Choroid plexus epithelial cell (primary cell): ENCODE measurements at regions not wholly inside any gene's neighbourhood (a gene's known extent, or its start where the extent isn't known, plus 50 kb on each side); places are given as distances from the start of the nearest gene placed in this dataset.

Experiments
- DNase-seq: peaks from one replicate; pipeline ENCODE4 v3.0.0-alpha.2; 2010; ENCODE audit warnings: low read depth
- H3K4me3 ChIP-seq: 2 replicates; pipeline ENCODE4 v1.5.1; 2011; ENCODE audit warnings: low read depth, mild to moderate bottlenecking, control low read depth, low read length, moderate library complexity
- TF ChIP-seq, protein P1 (sequence below): conservative IDR thresholded peaks from 2 replicates; pipeline ENCODE4 v1.5.1; 2011; ENCODE audit warnings: low read depth, mild to moderate bottlenecking, control low read depth, inconsistent platforms, low read length, moderate library complexity

DNA sequence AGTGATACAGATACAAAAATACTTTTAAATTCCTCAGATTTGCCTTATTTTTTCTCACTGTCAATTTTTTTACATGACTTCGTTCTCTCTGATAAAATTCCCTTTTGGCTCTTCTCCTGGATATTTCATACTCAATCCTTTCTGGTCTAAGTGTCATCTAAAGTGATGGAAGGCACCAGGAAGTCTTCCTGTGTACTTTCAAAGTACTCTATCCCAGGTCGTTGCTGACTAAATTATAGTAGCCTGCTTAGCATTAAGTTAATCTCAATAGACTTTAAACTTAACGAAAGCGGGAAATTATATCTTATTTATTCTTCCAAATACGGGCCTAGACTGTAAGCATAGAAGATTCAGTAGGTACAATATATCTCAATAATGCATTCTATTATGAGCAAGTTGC lies 67.8 kb downstream of the CASP12 start:
- no peak for DNase-seq
- TF ChIP-seq, protein P1, sequence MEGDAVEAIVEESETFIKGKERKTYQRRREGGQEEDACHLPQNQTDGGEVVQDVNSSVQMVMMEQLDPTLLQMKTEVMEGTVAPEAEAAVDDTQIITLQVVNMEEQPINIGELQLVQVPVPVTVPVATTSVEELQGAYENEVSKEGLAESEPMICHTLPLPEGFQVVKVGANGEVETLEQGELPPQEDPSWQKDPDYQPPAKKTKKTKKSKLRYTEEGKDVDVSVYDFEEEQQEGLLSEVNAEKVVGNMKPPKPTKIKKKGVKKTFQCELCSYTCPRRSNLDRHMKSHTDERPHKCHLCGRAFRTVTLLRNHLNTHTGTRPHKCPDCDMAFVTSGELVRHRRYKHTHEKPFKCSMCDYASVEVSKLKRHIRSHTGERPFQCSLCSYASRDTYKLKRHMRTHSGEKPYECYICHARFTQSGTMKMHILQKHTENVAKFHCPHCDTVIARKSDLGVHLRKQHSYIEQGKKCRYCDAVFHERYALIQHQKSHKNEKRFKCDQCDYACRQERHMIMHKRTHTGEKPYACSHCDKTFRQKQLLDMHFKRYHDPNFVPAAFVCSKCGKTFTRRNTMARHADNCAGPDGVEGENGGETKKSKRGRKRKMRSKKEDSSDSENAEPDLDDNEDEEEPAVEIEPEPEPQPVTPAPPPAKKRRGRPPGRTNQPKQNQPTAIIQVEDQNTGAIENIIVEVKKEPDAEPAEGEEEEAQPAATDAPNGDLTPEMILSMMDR: no peak
- no peak overlapping the region for H3K4me3 ChIP-seq

DNA sequence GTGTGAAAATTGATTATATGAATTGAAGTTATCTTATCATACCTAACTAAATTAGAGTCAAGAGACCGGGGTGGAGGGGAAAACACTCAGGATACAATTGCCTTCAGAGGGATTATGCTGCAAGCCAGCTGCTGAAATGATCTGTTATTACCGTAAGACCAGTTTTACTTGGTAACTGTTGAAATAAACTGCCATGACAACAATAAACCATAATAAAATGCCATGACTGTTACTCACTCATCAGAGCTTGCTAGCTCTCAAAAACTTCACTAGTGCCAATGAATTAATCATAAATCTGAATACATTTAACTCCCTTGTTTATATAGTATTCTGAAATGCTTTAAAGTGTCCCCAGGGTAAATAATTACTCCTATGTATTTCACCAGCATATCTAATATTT lies 68.2 kb downstream of the CASP12 start:
- TF ChIP-seq, protein P1: no peak
- DNase-seq: peak; percentile 68
- no peak overlapping the region for H3K4me3 ChIP-seq

DNA sequence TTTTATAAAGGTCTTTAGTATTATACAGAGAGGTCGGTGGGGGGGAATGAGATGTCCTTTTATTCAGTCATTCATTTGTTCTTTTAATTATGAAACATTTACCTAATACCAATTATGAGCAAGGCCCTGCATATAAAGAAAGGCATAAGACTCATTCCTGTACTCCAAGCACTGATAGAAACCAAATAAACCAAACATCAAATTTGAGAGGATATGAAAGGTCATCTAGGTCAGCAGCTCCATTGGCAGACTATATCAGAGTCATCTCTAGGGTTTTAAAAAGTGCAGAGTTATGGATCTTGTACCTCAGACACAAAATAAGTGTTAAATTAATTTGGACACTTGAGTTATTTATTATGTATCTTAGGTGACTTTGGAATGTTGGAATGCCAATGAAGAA lies 71.5 kb downstream of the CASP12 start:
- TF ChIP-seq, protein P1: no peak
- DNase-seq: no peak
- no peak overlapping the region for H3K4me3 ChIP-seq

DNA sequence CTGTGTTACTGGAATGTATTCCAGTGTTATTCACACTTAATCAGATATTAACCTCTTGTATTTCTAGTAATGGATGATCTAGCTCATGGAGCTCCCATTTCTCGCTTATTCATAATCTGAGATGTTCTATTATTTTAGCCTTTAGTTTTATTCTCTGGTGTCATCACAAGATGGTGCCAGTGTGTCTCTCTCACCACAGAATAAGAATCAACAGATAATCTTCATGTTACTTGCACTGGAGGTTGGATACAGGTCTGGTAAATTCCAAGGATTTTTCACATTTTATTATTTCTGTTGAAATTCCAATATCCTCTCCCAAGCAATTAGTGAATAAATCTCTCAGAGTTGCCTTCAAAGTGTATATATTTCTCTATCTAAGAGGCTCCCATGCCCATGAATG lies 74.6 kb downstream of the CASP12 start:
- H3K4me3 ChIP-seq: no peak overlapping the region
- peak; percentile 18 for DNase-seq
- TF ChIP-seq, protein P1: no peak

DNA sequence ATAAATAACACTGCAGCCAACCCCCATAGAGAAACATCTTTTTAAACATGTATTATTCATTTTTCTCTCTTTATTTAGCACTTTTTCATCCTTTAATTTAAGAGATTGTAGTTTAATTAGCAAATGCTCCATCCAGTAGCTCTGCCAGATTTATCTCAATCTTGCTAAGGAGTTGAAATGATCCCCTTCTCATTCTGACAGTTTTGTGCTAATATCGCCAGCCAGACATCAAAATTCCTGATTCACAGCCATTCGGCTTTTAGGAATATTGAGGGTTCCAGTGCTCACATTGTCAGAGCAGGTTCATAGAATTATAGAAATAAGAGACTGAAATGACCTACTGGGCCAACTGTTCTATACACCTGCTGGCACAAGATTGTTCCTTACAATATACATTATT lies 77.8 kb downstream of the CASP12 start:
- TF ChIP-seq, protein P1: no peak
- no peak overlapping the region for H3K4me3 ChIP-seq
- no peak for DNase-seq

DNA sequence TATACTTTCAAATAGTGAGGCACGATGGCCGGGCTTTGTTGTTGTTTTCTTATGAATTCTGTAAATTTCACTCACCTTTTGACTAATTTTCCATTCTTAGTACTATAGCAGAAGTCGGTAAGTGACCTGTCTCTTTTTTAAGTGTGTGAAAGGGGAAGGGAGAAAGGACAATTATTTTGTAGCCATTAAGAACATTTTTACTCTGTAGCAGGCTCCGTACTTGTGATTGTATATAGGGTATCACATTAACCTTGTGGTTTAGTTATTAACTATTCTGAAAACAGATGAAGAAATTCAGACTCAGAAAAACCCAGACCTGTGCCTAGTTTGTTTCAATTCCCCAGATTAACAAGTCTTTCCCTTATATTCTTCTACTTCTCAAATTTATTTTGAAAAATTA lies 78.7 kb downstream of the CASP12 start:
- H3K4me3 ChIP-seq: no peak overlapping the region
- DNase-seq: no peak
- TF ChIP-seq, protein P1: no peak

DNA sequence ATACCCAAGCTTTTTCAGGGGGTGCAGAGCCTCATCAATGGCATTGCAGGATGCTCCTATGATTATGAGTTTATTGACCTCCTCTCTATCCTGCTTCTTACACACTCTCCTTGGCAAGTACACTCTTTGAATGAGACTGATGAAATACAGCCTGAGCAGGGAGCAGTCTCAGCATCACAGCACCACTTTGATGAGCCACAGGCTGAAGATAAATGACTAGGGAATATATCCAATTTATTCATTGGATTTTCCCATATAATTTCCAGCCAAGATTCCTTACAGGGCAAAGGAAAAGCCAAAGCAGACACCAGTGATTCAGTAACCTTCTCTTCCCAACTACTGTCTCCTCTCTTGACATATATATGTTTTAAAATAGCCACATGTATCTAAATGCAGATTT lies 79.2 kb downstream of the CASP12 start:
- TF ChIP-seq, protein P1: no peak
- no peak for DNase-seq
- no peak overlapping the region for H3K4me3 ChIP-seq
